B cell (primary cell): ENCODE measurements at regions not wholly inside any gene's neighbourhood (a gene's known extent, or its start where the extent isn't known, plus 50 kb on each side); places are given as distances from the start of the nearest gene placed in this dataset.

ENCODE experiments used
- CTCF ChIP-seq: fragments of 200-600 bp; IDR thresholded peaks from one replicate; pipeline ENCODE4 v1.8.0; 2022; ENCODE audit warnings: antibody characterized with exemption, mild to moderate bottlenecking
- EZH2 ChIP-seq: IDR thresholded peaks from 2 replicates; pipeline ENCODE4 v1.6.1; 2012; ENCODE audit warnings: borderline replicate concordance, low read depth, mild to moderate bottlenecking, moderate library complexity, low read length; ENCODE audit not compliant: insufficient read depth, poor library complexity, severe bottlenecking

GRCh38 chr2:129239141-129239540 is 740.3 kb upstream of the RAB6C start:
- TF ChIP-seq CTCF (no peak), EZH2 (no peak)
